ENCODE measurements at regions not wholly inside any gene's neighbourhood (a gene's known extent, or its start where the extent isn't known, plus 50 kb on each side); places are given as distances from the start of the nearest gene placed in this dataset.

DNA sequence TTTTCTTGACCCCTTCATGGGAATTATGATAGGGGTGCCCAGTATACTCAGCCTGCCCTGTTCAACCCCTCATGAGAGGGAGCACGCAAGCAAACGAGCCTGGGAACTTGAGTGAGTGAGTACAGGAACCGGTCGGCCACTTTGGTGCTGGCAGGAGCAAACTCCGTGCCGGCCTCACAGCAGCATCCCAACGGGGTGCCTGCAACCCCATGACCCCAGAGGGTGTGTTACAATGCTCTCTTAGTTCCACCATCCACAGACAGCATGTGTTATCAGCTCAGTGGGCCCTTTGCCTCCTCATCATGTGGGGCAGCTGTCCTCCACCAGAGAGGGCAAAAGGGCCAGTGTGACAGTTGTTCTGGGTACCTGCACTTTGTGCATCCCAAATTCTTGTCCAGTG, 289.8 kb downstream of the FRK start:
- Histone ChIP-seq H3K4me1 (no peaks in the 10 kb centered on the region), H3K4me3 (no peak overlapping the region), H3K4me2 (no peak overlapping the region), H3K27ac (no peak overlapping the region), H3K9me3 (no peaks in the 10 kb centered on the region)
- DNase-seq (ENCODE audit: low read depth in 1 of 2, low spot score in 1 of 2): no peak
- TF ChIP-seq ZSCAN20 (CRISPR knock-in tag; IDR thresholded peaks at IDR 0.05) (no peak), CBX2 (IDR thresholded peaks at IDR 0.05; ENCODE audit: borderline replicate concordance, low read depth) (no peak), POLR2AphosphoS2 (conservative IDR thresholded peaks at IDR 0.05; ENCODE audit: low read length) (no peak), REST (IDR thresholded peaks at IDR 0.05) (no peak), SMC3 (IDR thresholded peaks at IDR 0.05) (no peak), MAZ (IDR thresholded peaks at IDR 0.05; ENCODE audit: borderline replicate concordance, low read depth, low read length) (no peak), JUN (IDR thresholded peaks at IDR 0.05) (no peak), CHD4 (IDR thresholded peaks at IDR 0.05; ENCODE audit: borderline replicate concordance) (no peak), KDM1A (IDR thresholded peaks at IDR 0.05; ENCODE audit: low read depth) (no peak), HOXB13 (CRISPR knock-in tag; IDR thresholded peaks at IDR 0.05; ENCODE audit: low read depth) (no peak), ELK1 (IDR thresholded peaks at IDR 0.05; ENCODE audit: low read depth, low read length) (no peak)
- POLR2A ChIA-PET: no interaction called here
- 0% methylated on average over 1 of the region's 7 CpGs for WGBS (ENCODE audit: missing lambda C conversion rate)
- FAIRE-seq: no peak
- no peak for ATAC-seq
- CTCF ChIA-PET: no interaction called here

DNA sequence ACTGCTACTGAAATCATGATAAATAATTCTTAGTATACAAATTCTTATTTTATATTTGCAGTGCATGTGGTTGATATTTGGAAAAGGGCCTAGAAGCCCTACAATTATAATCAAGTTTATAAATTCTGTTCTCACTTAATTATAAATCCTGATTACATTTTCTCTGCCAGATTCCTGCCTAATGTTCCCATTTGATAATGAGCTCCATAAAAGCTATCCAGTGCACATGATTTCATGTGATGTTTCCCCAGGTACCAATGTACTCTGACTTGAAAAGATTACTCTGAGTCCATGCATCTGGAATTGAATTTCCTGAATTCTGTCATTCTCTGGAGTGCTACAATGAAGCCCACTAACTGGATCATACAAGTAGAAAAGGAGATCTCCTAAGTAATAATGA, 292.2 kb downstream of the FRK start:
- no peak overlapping the region for H3K4me2 ChIP-seq
- ATAC-seq (no peak), FAIRE-seq (no peak), DNase-seq (ENCODE audit: low read depth in 1 of 2, low spot score in 1 of 2) (no peak)
- no peak for TF ChIP-seq CHD2 (IDR thresholded peaks at IDR 0.05; ENCODE audit: low read length, partially characterized antibody)
- no peak for TF ChIP-seq NR3C1 (IDR thresholded peaks at IDR 0.05)
- no peak for TF ChIP-seq ZC3H11A (IDR thresholded peaks at IDR 0.05)
- no peak for TF ChIP-seq BHLHE40 (IDR thresholded peaks at IDR 0.05; ENCODE audit: low read depth, low read length)
- TF ChIP-seq ZSCAN20 (CRISPR knock-in tag; IDR thresholded peaks at IDR 0.05): no peak
- H3K9me3 ChIP-seq: no peaks in the 10 kb centered on the region
- no peak overlapping the region for H3K4me3 ChIP-seq
- H3K27ac ChIP-seq: no peak overlapping the region
- ChIA-PET POLR2A (no interaction called here), CTCF (no interaction called here)
- H3K4me1 ChIP-seq: no peaks in the 10 kb centered on the region

DNA sequence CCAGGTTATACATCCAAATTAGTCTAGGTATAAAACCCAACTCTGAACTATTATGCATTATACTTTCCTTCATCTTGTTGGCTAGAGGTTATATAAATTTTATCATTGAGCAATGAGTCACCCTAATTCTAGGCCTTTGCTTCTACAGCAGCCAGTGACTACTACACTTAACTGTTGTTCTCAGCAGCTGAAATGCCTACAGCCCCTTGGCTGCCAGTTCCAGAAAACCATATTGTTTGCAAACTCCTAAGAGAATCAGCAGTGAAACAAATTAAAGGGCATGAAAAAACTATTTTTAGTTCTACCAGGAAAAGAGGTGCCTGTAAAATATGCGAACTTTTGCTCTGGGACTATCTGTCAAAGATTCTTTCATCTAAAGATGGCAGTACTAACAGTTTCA, 292.8 kb downstream of the FRK start:
- no peak for ATAC-seq
- Histone ChIP-seq H3K4me2 (no peak overlapping the region), H3K9me3 (no peaks in the 10 kb centered on the region), H3K4me1 (no peaks in the 10 kb centered on the region), H3K4me3 (no peak overlapping the region), H3K27ac (no peak overlapping the region)
- POLR2A ChIA-PET: no interaction called here
- no peak for FAIRE-seq
- CTCF ChIA-PET: no interaction called here
- DNase-seq (ENCODE audit: low read depth in 1 of 2, low spot score in 1 of 2): no peak
- 11% methylated on average over 1 of the region's 1 CpG for WGBS (ENCODE audit: missing lambda C conversion rate)
- TF ChIP-seq JUN (IDR thresholded peaks at IDR 0.05) (no peak), RFX5 (IDR thresholded peaks at IDR 0.05) (no peak)

DNA sequence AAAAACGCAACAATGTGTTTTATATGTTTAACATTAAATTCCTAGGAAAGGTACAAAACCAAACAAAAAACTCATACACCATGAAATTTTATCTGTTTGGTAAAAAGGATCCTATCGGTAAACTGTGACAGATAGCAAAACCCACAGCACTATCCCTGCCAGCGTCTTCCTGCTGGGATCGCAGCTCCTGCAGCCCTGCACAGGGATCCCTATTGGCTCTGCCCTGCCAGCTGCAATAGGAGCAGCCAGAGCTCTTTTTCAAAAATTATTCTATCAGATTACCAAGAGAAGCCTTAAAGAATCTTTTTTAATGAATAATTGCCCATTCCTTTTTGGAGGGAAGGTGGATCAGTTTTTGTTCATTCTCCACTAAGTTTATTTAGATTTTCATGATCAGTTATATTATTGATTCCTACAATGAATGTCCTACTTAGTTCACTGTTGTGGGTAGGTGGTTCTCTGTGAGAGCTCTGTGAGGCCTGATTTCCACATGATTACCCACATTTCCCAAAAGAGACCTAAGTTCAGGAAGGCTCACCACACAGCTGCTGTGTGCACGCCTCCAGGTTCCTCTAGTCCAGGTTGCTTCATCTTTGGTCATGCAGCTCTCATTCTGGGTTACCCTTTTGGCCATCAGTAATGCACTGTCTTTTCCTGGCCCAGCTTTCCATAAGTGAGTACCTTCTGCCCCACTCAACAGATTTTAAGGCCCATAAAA, 293.8 kb downstream of the FRK start:
- CTCF ChIA-PET: no interaction called here
- FAIRE-seq (no peak), ATAC-seq (no peak), DNase-seq (ENCODE audit: low read depth in 1 of 2, low spot score in 1 of 2) (no peak)
- no peaks in the 10 kb centered on the region for H3K4me1 ChIP-seq
- H3K4me2 ChIP-seq: no peak overlapping the region
- WGBS (ENCODE audit: missing lambda C conversion rate): 42% methylated on average over 5 of the region's 5 CpGs
- no peaks in the 10 kb centered on the region for H3K9me3 ChIP-seq
- H3K4me3 ChIP-seq: no peak overlapping the region
- POLR2A ChIA-PET: no interaction called here
- no peak overlapping the region for H3K27ac ChIP-seq
- TF ChIP-seq TP53 (CRISPR knock-in tag; IDR thresholded peaks at IDR 0.05) (no peak), PBX3 (IDR thresholded peaks at IDR 0.05) (no peak), PHF8 (IDR thresholded peaks at IDR 0.05; ENCODE audit: borderline replicate concordance, low read depth) (no peak), JUNB (IDR thresholded peaks at IDR 0.05) (no peak), SREBF2 (IDR thresholded peaks at IDR 0.05) (no peak), HOXB5 (CRISPR knock-in tag; IDR thresholded peaks at IDR 0.05) (no peak), SMC3 (IDR thresholded peaks at IDR 0.05) (no peak), ZSCAN20 (CRISPR knock-in tag; IDR thresholded peaks at IDR 0.05) (no peak), MAZ (IDR thresholded peaks at IDR 0.05; ENCODE audit: borderline replicate concordance, low read depth, low read length) (no peak), TFCP2L1 (CRISPR knock-in tag; IDR thresholded peaks at IDR 0.05) (no peak), EP300 (IDR thresholded peaks at IDR 0.05) (no peak), NFE2L2 (conservative IDR thresholded peaks at IDR 0.05; ENCODE audit: low read length) (no peak), CBX2 (IDR thresholded peaks at IDR 0.05; ENCODE audit: borderline replicate concordance, low read depth) (no peak)
- TF ChIP-seq, protein P1, sequence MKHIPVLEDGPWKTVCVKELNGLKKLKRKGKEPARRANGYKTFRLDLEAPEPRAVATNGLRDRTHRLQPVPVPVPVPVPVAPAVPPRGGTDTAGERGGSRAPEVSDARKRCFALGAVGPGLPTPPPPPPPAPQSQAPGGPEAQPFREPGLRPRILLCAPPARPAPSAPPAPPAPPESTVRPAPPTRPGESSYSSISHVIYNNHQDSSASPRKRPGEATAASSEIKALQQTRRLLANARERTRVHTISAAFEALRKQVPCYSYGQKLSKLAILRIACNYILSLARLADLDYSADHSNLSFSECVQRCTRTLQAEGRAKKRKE (CRISPR knock-in tag; IDR thresholded peaks at IDR 0.05; ENCODE audit: low read depth): no peak
